HepG2 (cell line): ENCODE measurements at regions not wholly inside any gene's neighbourhood (a gene's known extent, or its start where the extent isn't known, plus 50 kb on each side); places are given as distances from the start of the nearest gene placed in this dataset.

Experiments used
- ATAC-seq: fragments of 200-7000 bp; cut with Tn5 transposase; 3 replicates; pipeline ENCODE4 v1.9.1; 2020; ENCODE audit warnings: mild to moderate bottlenecking, moderate library complexity
- BruUV-seq: library from RNA; stranded (reverse); fragments of 400-500 nt; replicated peaks from 2 replicates; lab custom pipeline; 2021; lab: Mats Ljungman, UMichigan
- CTCF ChIA-PET: fragments of 300-600 bp; formaldehyde crosslinking; extraction: SDS; loops from one replicate; lab custom pipeline; 2021; ENCODE audit warnings: low total read pairs, inconsistent platforms, low intra/inter-chr PET ratio; lab: Yijun Ruan, JAX
- POLR2A ChIA-PET: fragments of 350-600 bp; sonication (Branson Sonifier 250); formaldehyde crosslinking; loops from one replicate; lab custom pipeline; 2020; ENCODE audit warnings: antibody characterized with exemption, inconsistent platforms; lab: Yijun Ruan, JAX
- DNase-seq: peaks from one replicate; pipeline ENCODE4 v3.0.0-alpha.2; 2015; ENCODE audit warnings: low spot score
- FAIRE-seq: peaks from 3 replicates; lab custom pipeline; 2011; peaks lifted over from hg19 to GRCh38; lab: Jason Lieb, UNC
- H2AFZ ChIP-seq: one replicate; pipeline ENCODE4 v1.6.1; 2011; ENCODE audit warnings: low read length, inconsistent platforms
- H3K27ac ChIP-seq: fragments of 300-600 bp; 3 replicates; pipeline ENCODE4 v1.8.0; 2011; ENCODE audit warnings: mixed run types, mild to moderate bottlenecking, mixed read lengths, low read length, inconsistent platforms; ENCODE audit not compliant: insufficient read depth; ENCODE audit errors: extremely low read length
- H3K27me3 ChIP-seq, 2 experiments: fragments of 200-600 bp in 1 of 2; 2 replicates in 1 of 2; 3 replicates in 1 of 2; pipeline versions ENCODE4 v1.6.0 to v1.8.0; 2011; ENCODE audit warnings: low read length in 2 of 2, mild to moderate bottlenecking in 2 of 2, moderate library complexity in 2 of 2, inconsistent platforms in 1 of 2; ENCODE audit not compliant: insufficient read depth in 2 of 2, control insufficient read depth in 1 of 2
- H3K36me3 ChIP-seq, 2 experiments: fragments of 200-600 bp in 1 of 2; replicated peaks in 1 of 2; 2 replicates in 1 of 2; 3 replicates in 1 of 2; pipeline versions ENCODE4 v1.5.1 to v1.8.0; 2011; ENCODE audit warnings: low read length in 2 of 2, inconsistent platforms in 1 of 2; ENCODE audit not compliant: insufficient read depth in 2 of 2, control insufficient read depth in 1 of 2
- H3K4me1 ChIP-seq: 2 replicates; pipeline ENCODE4 v1.5.1; 2012; ENCODE audit warnings: low read length, inconsistent platforms; ENCODE audit not compliant: insufficient read depth
- H3K4me2 ChIP-seq: 2 replicates; pipeline ENCODE4 v1.6.0; 2011; ENCODE audit warnings: low read depth, low read length, inconsistent platforms
- H3K4me3 ChIP-seq, 3 experiments: fragments of 200-600 bp in 1 of 3; sonication (generic), shearing (Covaris generic) in 1 of 3; replicated peaks in 1 of 3; 2 replicates each; pipeline ENCODE4 v1.5.1; 2011 to 2016; ENCODE audit warnings: low read length in 3 of 3, inconsistent platforms in 2 of 3, low read depth in 2 of 3, mild to moderate bottlenecking in 2 of 3, control low read depth in 1 of 3, mixed read lengths in 1 of 3; ENCODE audit not compliant: insufficient read depth in 1 of 3
- H3K79me2 ChIP-seq: one replicate; pipeline ENCODE4 v1.6.1; 2011; ENCODE audit warnings: low read length, inconsistent platforms; ENCODE audit not compliant: insufficient read depth
- H3K9ac ChIP-seq: 2 replicates; pipeline ENCODE4 v1.6.0; 2011; ENCODE audit warnings: mild to moderate bottlenecking, low read depth, low read length, inconsistent platforms; ENCODE audit not compliant: insufficient read depth
- H3K9me3 ChIP-seq: 2 replicates; pipeline ENCODE4 v1.5.1; 2012; ENCODE audit warnings: mild to moderate bottlenecking, low read length
- H4K20me1 ChIP-seq: 2 replicates; pipeline ENCODE4 v1.6.0; 2011; ENCODE audit warnings: inconsistent platforms, mild to moderate bottlenecking, low read length, moderate library complexity; ENCODE audit not compliant: insufficient read depth
- BCLAF1 ChIP-seq: fragments of 450-650 bp; IDR thresholded peaks from 2 replicates; pipeline ENCODE4 v1.6.1; 2017; ENCODE audit warnings: mild to moderate bottlenecking
- FOXM1 ChIP-seq: sonication (generic); formaldehyde crosslinking; IDR thresholded peaks from 2 replicates; pipeline ENCODE4 v1.5.0; 2020; ENCODE audit warnings: missing genetic modification reagents
- HMG20B ChIP-seq: conservative IDR thresholded peaks from 2 replicates; pipeline ENCODE4 v1.6.1; 2016; ENCODE audit warnings: missing genetic modification reagents, missing compliant biosample characterization
- HOXD1 ChIP-seq: sonication (generic); formaldehyde crosslinking; IDR thresholded peaks from 2 replicates; pipeline ENCODE4 v1.5.0; 2020; ENCODE audit warnings: missing genetic modification reagents
- KLF11 ChIP-seq: IDR thresholded peaks from 2 replicates; pipeline ENCODE4 v1.6.1; 2016; ENCODE audit warnings: missing compliant biosample characterization
- MED8 ChIP-seq: sonication (generic); formaldehyde crosslinking; IDR thresholded peaks from 2 replicates; pipeline ENCODE4 v1.8.1; 2023; ENCODE audit warnings: mild to moderate bottlenecking, missing genetic modification reagents; ENCODE audit not compliant: insufficient replicate concordance
- NR3C1 ChIP-seq: sonication (generic); formaldehyde crosslinking; IDR thresholded peaks from 2 replicates; pipeline ENCODE4 v1.4.0; 2020; ENCODE audit warnings: missing genetic modification reagents
- PHB2 ChIP-seq: fragments of 450-650 bp; IDR thresholded peaks from 2 replicates; pipeline ENCODE4 v1.6.1; 2018; ENCODE audit not compliant: partially characterized antibody
- RBM22 ChIP-seq: fragments of 200-400 bp; formaldehyde crosslinking; optimal IDR thresholded peaks from 2 replicates; pipeline ENCODE3; 2017; ENCODE audit warnings: mild to moderate bottlenecking, low read length, moderate library complexity
- TSC22D2 ChIP-seq: sonication (generic); formaldehyde crosslinking; IDR thresholded peaks from 2 replicates; pipeline ENCODE4 v1.5.1; 2020; ENCODE audit warnings: missing genetic modification reagents, mild to moderate bottlenecking, borderline replicate concordance
- ZNF510 ChIP-seq: sonication (generic); formaldehyde crosslinking; IDR thresholded peaks from 2 replicates; pipeline ENCODE4 v1.4.0; 2020; ENCODE audit warnings: low read depth, mild to moderate bottlenecking, missing genetic modification reagents
- ZNF652 ChIP-seq: IDR thresholded peaks from 2 replicates; pipeline ENCODE4 v1.6.1; 2016; ENCODE audit warnings: low read depth, borderline replicate concordance
- WGBS: methylation state at CpG from one replicate; pipeline ENCODE4 v1.1.6; 2017; ENCODE audit warnings: low lambda C conversion rate; 5-methylcytosine and 5-hydroxymethylcytosine counted together
- in situ Hi-C: cut with HindIII; loops from 2 replicates; pipeline ENCODE4 v1.10.0; 2017; ENCODE audit warnings: low pct_unique_long_range_greater_than_20kb; ENCODE audit not compliant: extremely low pct_ligation_motif_present
- intact Hi-C: fragments of 100-400 bp; cut with micrococcal nuclease; formaldehyde crosslinking; loops from one replicate; pipeline ENCODE4 v1.10.0; 2022; ENCODE audit not compliant: unreplicated experiment
- TF ChIP-seq, protein P1 (sequence below), 2 experiments: fragments of 450-650 bp in 1 of 2; sonication (generic) in 1 of 2; formaldehyde crosslinking in 1 of 2; IDR thresholded peaks; 2 replicates each; pipeline versions ENCODE4 v1.6.1 to v1.8.0; 2016 to 2022; ENCODE audit warnings: antibody characterized with exemption in 1 of 2, mild to moderate bottlenecking in 1 of 2, missing genetic modification reagents in 1 of 2

DNA sequence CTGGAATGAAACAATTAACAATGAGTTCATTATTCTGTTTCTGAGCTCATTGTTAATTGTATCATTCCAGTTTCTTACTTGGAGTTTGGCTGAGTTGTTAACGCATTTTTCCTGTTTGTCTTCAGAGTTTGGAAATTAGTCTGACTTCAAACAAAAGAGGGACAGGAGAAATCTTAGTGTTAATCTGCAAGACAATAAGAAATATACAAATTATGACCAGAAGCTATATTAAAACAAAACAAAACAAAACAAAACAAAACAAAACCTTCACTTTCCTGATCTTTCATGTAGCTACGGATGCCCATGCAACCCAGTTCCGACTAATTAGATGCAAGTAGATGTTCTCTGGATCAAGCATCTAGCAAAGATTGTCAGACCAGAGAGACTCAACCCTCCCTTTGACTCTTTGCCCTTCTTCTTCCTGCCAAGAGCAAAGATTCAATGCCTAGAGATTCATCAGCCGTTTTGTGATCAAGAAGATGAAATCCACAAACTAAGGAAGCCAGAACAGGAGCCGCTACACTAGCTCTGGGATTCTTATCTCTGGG, 686.2 kb upstream of the FSHR start (continued):
- no peak for TF ChIP-seq PHB2
- TF ChIP-seq HOXD1: no peak
- no peak for TF ChIP-seq KLF11
- no peak for TF ChIP-seq TSC22D2 (CRISPR knock-in tag)

- Histone ChIP-seq H3K27ac (no peak overlapping the region), H3K9ac (no peak overlapping the region), H3K9me3 (no peaks in the 10 kb centered on the region), H3K79me2 (no peaks in the 10 kb centered on the region), H3K4me1 (peaks cover 4% of the 10 kb centered on the region; the same call in 1 of the 2 replicates), H3K4me3 (no peak overlapping the region), H3K27me3 (no peaks in the 10 kb centered on the region), H3K4me2 (no peak overlapping the region), H2AFZ (no peak overlapping the region), H3K36me3 (no peaks in the 10 kb centered on the region), H4K20me1 (no peaks in the 10 kb centered on the region)
- in situ Hi-C loops (no loop called here), intact Hi-C loops (no loop called here)
- 27% methylated on average over 5 of the region's 5 CpGs for WGBS
- no TSS peak for BruUV-seq
- ChIA-PET CTCF (no interaction called here), POLR2A (no interaction called here)
- FAIRE-seq (no peak), DNase-seq (no peak), ATAC-seq (no peak)
- TF ChIP-seq RBM22 (no peak), ZNF510 (no peak), BCLAF1 (no peak), FOXM1 (no peak), MED8 (CRISPR knock-in tag) (no peak), HMG20B (no peak), ZNF652 (no peak), NR3C1 (CRISPR knock-in tag) (no peak)
- TF ChIP-seq, protein P1, sequence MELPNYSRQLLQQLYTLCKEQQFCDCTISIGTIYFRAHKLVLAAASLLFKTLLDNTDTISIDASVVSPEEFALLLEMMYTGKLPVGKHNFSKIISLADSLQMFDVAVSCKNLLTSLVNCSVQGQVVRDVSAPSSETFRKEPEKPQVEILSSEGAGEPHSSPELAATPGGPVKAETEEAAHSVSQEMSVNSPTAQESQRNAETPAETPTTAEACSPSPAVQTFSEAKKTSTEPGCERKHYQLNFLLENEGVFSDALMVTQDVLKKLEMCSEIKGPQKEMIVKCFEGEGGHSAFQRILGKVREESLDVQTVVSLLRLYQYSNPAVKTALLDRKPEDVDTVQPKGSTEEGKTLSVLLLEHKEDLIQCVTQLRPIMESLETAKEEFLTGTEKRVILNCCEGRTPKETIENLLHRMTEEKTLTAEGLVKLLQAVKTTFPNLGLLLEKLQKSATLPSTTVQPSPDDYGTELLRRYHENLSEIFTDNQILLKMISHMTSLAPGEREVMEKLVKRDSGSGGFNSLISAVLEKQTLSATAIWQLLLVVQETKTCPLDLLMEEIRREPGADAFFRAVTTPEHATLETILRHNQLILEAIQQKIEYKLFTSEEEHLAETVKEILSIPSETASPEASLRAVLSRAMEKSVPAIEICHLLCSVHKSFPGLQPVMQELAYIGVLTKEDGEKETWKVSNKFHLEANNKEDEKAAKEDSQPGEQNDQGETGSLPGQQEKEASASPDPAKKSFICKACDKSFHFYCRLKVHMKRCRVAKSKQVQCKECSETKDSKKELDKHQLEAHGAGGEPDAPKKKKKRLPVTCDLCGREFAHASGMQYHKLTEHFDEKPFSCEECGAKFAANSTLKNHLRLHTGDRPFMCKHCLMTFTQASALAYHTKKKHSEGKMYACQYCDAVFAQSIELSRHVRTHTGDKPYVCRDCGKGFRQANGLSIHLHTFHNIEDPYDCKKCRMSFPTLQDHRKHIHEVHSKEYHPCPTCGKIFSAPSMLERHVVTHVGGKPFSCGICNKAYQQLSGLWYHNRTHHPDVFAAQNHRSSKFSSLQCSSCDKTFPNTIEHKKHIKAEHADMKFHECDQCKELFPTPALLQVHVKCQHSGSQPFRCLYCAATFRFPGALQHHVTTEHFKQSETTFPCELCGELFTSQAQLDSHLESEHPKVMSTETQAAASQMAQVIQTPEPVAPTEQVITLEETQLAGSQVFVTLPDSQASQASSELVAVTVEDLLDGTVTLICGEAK (IDR thresholded peaks at IDR 0.05): no peak
- TF ChIP-seq, protein P1 (CRISPR knock-in tag; IDR thresholded peaks at IDR 0.05): no peak
Measured at GRCh38 chr2:49839818-49840217, 685.5 kb upstream of the FSHR start.
